ENCODE measurements at regions not wholly inside any gene's neighbourhood (a gene's known extent, or its start where the extent isn't known, plus 50 kb on each side); places are given as distances from the start of the nearest gene placed in this dataset.
A peak's percentile ranks its signal among the peaks of the same experiment; 100 is the strongest.

- TF ChIP-seq CTCF (IDR thresholded peaks at IDR 0.05) = no peak
- no peak for TF ChIP-seq POLR2A (IDR thresholded peaks at IDR 0.05)
- no peak for ATAC-seq
- whole genome bisulfite sequencing, 2 donors = 73 to 76% methylated on average over 14 to 16 of the region's 16 CpGs
- Histone ChIP-seq H3K27ac (no peak overlapping the region), H3K27me3 (no peaks in the 10 kb centered on the region), H3K9me3 (no peaks in the 10 kb centered on the region), H3K36me3 (replicated peaks in 1 of 2; ENCODE audit: insufficient read depth in 1 of 2, low read depth in 2 of 2) (no peaks in the 10 kb centered on the region), H3K4me1 (no peaks in the 10 kb centered on the region), H3K4me3 (no peak overlapping the region)
- intact Hi-C loops (cut with DNase I) = no loop called here
- no peak for DNase-seq
Measured at GRCh38 chr2:2904721-2905350, 472.8 kb downstream of the EIPR1 start.

DNA sequence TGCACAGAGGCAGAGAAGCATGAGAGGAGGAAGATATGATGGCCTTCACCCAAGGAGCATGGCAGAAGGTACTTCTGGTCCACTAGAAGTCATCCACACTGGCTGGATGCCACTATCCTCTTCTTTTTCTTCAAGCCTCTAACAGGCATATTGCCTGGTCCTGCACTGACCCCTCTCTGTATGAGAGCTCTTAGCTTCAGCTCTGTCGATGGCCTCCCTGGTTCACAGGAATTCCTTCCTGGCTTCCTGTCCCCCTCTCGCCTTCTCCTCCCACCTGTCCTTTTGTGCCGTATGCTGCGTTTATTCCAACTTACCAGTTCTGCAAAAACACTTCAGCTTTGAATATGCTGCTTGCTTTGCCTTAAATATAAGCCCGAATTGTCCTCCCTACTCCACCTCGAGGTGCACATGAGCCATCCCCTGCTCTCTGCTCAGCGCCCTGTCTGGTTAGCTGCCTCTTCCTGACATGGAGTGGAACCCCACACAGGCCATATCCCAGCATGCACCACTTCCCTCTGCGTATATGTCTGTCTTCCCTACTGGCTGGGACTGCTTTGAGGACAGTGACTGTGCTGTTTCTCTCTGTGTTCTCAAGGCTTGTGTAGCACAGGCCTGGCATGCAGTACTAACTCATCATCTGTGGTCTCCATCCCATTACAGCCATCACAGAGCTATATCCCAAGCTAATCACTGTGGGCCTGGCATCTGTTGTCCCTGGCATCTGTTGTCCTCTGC, 474.9 kb downstream of the EIPR1 start:
- H3K4me1 ChIP-seq = no peaks in the 10 kb centered on the region
- no peaks in the 10 kb centered on the region for H3K36me3 ChIP-seq (replicated peaks in 1 of 2; ENCODE audit: insufficient read depth in 1 of 2, low read depth in 2 of 2)
- ATAC-seq (no peak), DNase-seq (no peak)
- intact Hi-C loops (cut with DNase I) = no loop called here
- TF ChIP-seq POLR2A (IDR thresholded peaks at IDR 0.05) (no peak), CTCF (IDR thresholded peaks at IDR 0.05) (peak in 1 of 7 experiments; percentile 4)
- no peaks in the 10 kb centered on the region for H3K27me3 ChIP-seq
- no peak overlapping the region for H3K4me3 ChIP-seq
- no peak overlapping the region for H3K27ac ChIP-seq
- H3K9me3 ChIP-seq = no peaks in the 10 kb centered on the region
- WGBS, 2 donors = 61 to 66% methylated on average over 8 of the region's 8 CpGs

GRCh38 chr2:2901384-2902345, 476.0 kb downstream of the EIPR1 start:
- Histone ChIP-seq H3K4me3 (no peak overlapping the region), H3K27me3 (no peaks in the 10 kb centered on the region), H3K4me1 (no peaks in the 10 kb centered on the region), H3K36me3 (replicated peaks in 1 of 2; ENCODE audit: insufficient read depth in 1 of 2, low read depth in 2 of 2) (no peaks in the 10 kb centered on the region), H3K27ac (no peak overlapping the region), H3K9me3 (no peaks in the 10 kb centered on the region)
- TF ChIP-seq CTCF (IDR thresholded peaks at IDR 0.05) (no peak), POLR2A (IDR thresholded peaks at IDR 0.05) (no peak)
- DNase-seq (no peak), ATAC-seq (no peak)
- 20 to 23% methylated on average over 13 of the region's 13 CpGs for WGBS, 2 donors
- intact Hi-C loops (cut with DNase I) = no loop called here

DNA sequence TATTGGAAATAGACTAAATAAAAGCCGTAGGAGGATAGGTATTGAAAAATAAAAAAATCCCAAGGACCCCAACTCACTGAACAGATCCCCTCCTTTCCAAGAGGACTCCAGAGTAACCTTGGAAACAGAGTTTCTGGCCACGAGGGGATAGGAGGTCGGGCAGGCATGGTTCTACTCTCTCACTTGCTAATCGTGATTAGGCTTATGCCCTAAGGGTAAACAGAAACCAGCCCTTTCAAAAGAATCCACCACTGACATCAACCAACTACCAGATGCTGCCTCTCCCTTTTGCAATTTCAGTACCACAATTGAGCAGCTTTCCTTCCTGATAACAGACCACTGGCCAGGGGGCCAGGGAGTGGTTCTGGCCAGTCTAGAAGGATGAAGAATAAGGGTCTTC, 477.8 kb downstream of the EIPR1 start:
- WGBS, 2 donors = 39 to 46% methylated on average over 4 of the region's 4 CpGs
- no peak for DNase-seq
- Histone ChIP-seq H3K9me3 (no peaks in the 10 kb centered on the region), H3K4me1 (no peaks in the 10 kb centered on the region), H3K4me3 (no peak overlapping the region), H3K36me3 (replicated peaks in 1 of 2; ENCODE audit: insufficient read depth in 1 of 2, low read depth in 2 of 2) (no peaks in the 10 kb centered on the region), H3K27me3 (no peaks in the 10 kb centered on the region), H3K27ac (no peak overlapping the region)
- no peak for TF ChIP-seq CTCF (IDR thresholded peaks at IDR 0.05)
- no peak for TF ChIP-seq POLR2A (IDR thresholded peaks at IDR 0.05)
- intact Hi-C loops (cut with DNase I) = no loop called here
- no peak for ATAC-seq

Data from body of pancreas (tissue), 4 donors.